GM18507 (cell line): ENCODE measurements at regions not wholly inside any gene's neighbourhood (a gene's known extent, or its start where the extent isn't known, plus 50 kb on each side); places are given as distances from the start of the nearest gene placed in this dataset.

Experiments
- DNase-seq: peaks from one replicate; pipeline ENCODE4 v3.0.0; 2011; ENCODE audit warnings: low read depth; ENCODE audit not compliant: insufficient read length; ENCODE audit errors: extremely low spot score
- FAIRE-seq: peaks from 2 replicates; lab custom pipeline; 2011; peaks lifted over from hg19 to GRCh38; lab: Jason Lieb, UNC

- DNase-seq (no peak), FAIRE-seq (no peak)
Observed at GRCh38 chr3:18135060-18135814, 289.9 kb downstream of the SATB1 start.

DNA sequence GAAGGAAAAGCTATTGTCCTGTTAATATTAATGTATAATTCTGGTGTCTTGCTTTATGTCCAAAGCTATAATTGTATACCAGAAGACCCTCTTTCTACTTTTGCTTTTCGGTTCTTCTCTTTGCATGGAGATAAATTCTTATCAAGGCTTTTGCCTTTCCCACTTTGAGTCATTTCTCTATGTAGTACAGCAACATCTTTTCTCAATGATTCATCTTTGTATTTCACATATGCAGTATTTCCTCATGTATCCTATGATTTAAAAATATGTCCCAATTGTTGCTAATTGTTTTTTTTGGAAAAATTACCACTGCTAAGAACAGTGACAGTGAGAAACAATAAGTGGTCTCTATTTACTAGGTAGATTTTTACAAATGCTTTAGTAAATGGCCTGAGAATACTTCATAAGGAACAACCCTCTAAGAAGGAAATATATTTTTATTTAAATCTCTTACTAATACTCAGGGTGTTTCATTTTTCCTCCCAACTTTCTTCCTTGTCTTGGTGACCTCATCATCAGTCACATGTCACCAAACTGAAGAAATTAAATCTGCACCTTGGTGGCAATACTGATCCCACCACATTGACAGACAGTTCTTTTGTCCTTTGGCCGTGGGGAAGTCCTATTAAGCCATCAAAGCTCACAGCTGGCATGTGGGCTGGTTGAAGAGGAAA is 290.6 kb downstream of the SATB1 start:
- no peak for DNase-seq
- no peak for FAIRE-seq

DNA sequence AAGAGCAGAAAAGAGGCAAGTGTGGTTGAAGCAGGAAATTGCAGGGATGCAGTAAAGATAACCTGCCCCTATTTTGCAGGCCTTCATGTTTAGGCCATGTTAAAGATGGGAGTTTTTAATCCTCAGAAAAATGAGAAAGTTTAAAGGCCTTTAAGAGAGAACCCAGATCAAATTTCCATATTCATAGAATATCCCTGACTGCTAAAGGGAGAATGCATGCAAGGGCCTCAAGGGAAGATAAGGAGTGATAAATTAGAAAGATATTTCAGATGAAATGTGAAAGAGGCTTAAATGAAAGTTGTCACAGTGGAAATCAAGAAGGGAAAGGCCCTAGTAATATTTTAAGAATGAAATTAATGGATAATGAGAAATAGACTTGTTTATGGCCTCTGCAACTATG is 292.1 kb downstream of the SATB1 start:
- no peak for FAIRE-seq
- no peak for DNase-seq

- DNase-seq = no peak
- no peak for FAIRE-seq
Observed at GRCh38 chr3:18127859-18128681, 297.1 kb downstream of the SATB1 start.

- FAIRE-seq = peak; percentile 45
- peak; percentile 17 for DNase-seq
Observed at GRCh38 chr3:18127174-18127858, 297.8 kb downstream of the SATB1 start.

DNA sequence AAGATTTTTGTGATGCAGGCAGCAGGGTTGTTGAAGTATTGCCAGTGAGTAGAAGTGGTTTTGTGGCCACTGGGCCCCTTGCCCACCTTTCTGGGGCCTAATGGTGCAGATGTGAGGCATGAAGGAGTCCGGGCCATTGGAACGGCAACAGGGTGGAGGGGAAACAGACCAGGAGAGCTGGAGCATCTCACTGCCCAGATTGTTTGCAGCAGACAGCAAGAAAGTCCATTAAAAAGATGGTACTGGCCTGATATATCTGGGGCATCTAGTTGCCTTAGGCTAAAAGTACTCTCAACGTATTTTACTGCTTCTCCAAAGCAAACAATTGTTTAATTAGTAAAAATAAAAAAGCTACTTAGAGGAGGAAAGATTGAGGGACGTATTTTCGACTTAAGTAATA is 298.4 kb downstream of the SATB1 start:
- DNase-seq (no peak), FAIRE-seq (no peak)

DNA sequence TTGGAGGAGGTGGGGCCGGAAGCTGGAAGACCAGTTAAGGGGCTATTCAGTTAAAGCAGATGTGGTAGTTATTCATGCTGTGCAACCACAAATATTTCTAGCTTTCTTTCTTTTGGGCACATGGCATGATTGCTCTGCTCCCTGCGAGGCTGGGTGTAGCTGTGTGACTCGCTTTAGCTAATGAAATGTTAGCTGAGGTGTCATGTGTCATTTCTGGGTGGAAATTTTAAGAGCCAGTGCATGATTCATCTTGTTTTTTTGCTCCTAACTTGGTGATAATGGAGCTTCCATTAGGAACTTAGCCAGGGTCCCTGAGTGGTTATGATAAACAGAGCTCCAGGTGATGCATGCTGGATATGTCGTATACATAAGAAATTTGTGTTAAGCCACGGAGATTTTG is 300.6 kb downstream of the SATB1 start:
- FAIRE-seq (no peak), DNase-seq (no peak)

DNA sequence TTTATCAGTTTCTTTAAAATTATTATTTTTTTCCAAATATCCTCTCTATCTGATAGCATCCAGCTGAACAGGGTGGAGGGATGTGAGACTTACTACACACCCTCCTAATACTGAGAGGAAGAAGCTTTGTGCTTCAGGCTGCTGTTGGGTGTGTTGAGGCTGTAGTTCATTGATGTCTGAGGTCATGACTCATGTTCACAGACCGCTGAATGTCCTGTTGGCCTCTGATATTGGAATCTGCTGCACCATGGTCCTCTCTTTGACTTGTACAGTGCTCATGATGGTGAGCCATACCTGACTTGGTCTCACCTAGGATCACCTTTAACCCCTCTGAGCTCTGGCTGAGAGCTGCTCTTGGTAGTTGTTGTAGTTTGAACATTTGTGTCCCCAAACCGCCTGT is 302.9 kb downstream of the SATB1 start:
- DNase-seq (no peak), FAIRE-seq (no peak)

- no peak for DNase-seq
- no peak for FAIRE-seq
Observed at GRCh38 chr3:18121020-18121419, 304.1 kb downstream of the SATB1 start.

DNA sequence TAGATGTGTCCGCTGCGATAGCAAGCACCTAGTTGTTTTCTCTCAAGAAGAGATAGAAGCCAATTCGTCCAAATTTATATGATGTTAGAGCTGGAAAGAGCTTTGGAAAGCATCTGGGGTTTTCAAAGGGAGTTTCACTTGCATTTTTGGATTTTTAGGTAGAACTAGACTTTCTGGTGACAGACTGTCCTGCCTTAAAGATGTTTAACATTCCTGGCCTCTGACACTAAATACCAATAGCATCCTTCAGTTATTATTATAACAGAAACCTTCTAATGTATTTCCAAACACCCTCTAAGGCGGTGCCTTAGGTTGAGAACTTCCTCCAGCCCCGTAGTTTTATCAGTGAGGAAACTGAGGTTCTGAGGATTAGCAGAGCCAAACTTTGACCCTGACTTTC is 305.3 kb downstream of the SATB1 start:
- FAIRE-seq (no peak), DNase-seq (no peak)

DNA sequence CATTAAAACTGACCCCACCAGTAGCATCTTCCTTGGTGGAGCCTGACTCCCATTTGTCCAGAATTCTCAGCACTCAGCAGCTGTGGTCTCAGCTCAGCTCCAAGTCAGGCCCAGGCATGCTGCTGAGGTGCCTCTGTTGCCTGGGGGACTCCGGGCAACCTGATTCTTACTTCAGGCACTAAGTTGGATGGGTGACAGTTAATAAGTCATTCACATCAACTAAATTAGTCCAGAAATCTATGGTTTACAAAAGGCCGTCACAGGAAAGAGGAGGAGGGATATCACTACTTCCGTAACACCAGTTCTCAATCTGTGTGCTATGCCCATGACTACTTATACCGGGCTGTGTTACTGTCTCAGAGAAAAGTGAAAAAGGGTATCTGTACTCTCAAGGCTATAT is 310.2 kb downstream of the SATB1 start:
- DNase-seq = no peak
- no peak for FAIRE-seq

DNA sequence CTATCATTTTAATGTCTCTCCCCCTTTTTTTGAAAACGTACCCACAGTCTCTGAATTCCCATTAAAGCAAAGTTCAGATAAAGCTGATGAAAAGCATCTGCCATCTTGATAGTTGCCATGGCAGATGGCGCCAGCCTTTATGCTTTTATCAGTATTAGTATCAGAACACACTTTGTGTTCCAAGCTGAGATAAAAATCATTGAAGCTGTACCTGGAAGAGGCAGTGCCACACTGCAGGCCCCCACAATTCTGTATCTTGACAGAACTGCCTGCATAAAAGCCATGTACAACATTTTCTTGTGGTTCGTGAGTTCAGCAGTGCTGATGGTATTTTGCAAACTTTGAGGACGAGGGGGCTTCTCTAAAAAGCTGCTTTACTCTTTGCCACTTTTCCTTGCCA is 311.7 kb downstream of the SATB1 start:
- DNase-seq (no peak), FAIRE-seq (no peak)

DNA sequence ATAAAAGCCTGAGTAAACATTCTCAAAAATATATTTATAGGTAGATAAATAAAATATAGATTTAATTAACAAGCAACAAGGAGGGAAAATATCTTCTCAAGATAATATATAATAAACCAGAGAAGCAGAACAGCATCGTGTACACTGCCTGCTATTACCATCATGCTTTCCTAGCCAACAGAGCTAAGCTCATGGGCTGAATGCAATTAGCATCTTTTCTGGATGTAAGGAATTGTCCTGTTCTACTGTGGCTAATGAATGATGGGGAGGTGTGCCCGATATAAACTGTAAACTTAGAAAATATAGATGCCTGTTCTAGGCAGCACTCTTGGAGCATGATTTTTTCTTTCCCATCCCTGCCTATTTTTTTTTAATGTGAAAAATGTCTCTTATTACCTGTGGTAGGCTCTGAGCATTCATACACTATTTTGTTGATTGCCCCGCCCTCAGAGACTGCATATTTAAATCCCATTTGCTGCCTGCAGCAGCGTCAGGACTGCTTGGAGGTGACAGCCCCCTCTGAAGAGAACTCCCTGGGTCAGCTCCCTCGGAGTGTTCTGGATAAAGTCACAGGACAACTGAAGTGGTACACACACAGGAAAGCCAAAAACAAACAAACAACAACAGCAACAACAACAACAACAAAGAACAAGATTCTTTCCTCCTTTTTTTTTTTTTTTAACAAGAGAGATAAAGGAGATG is 312.3 kb downstream of the SATB1 start:
- FAIRE-seq (no peak), DNase-seq (no peak)

DNA sequence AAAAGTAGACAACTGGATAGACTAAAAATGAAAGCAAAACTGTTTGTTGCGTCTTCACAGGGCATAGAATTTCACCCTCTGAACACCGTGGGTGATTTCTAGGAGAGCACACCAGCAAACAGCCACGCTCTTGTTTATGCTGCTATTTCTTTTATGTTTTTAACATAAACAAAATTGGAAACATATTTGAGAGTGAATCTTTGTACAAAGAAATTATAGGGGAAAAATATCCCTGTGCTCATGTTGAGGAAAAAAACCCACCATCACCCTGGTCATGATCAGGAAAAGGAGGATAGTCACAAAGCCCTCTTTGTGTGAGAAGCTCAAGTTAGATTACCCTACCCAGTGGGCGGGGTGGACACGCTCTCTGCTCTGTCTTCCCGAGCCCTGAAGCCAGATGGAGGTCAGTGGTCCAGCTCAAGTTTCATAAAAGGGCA is 313.3 kb downstream of the SATB1 start:
- DNase-seq = no peak
- peak; percentile 44 for FAIRE-seq

DNA sequence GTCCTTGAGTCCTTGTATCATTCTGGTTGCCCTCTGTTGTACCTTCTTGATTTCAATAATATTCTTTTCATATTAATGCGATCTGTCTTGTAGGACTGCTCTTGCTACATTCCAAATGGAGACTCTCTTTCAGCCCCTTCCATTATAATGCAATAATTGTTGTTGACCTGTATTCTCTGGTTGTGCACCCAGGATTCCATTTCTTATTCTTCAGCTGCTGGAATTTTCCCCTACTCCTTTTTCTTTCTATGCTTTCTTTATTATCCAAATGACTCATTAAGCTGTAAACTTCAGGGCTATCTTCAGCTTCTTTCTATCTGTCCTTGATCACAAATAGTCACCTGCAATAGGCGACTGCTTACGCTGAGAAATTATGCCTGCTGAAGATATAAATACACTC is 321.5 kb downstream of the SATB1 start:
- DNase-seq (no peak), FAIRE-seq (no peak)

DNA sequence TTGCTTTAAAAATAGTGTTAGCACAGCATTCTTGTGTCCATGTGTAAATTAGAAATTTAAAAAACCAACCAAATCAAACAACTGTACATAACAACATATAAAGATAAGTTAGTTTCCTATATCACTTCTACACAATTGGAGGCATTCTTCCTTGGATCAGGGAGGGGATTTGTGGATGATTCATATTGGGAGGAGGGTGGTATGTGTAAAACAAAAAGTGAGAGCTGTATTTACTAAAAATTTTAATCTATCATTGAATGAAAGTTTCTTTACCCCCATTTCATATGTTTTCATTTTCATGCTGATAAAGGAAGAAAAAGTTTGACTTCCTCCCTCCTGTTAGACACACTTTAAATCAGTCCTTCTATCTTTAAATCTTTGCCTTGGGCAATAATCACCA is 325.0 kb downstream of the SATB1 start:
- no peak for FAIRE-seq
- no peak for DNase-seq

GRCh38 chr3:18099611-18100010 is 325.5 kb downstream of the SATB1 start:
- DNase-seq = no peak
- FAIRE-seq = no peak

DNA sequence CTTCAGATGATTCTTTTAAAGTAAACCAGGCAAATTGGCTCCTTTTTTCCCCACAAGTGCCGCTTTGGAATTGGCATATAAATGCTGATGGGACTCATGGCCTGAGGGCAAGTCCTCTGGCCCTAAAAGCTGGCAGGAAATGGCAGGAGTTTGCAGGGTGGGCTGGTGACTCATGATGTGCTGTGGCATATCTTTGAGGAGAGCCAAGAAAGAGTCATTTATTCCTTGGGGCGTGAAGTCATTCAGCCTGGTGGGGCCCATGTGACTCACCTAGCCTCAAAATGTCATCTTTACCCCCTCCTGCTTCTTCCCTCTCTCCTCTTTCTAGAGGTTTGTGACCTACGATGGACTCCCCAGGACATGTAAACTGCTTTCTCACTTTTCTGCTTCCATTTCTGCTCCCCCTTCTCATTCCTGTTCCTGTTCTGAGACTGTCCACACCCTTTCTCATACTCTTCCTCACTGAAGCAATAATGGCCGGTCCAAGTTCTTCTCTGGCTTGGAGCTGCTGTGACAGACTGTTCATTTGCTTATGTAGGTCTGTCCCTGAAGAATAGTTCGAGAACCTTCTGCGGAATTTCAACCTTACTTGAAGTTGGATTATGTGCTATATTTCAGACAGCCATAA is 326.1 kb downstream of the SATB1 start:
- DNase-seq (no peak), FAIRE-seq (no peak)

GRCh38 chr3:18097989-18098388 is 327.1 kb downstream of the SATB1 start:
- FAIRE-seq (no peak), DNase-seq (no peak)
